Tibial artery (tissue), 4 donors: ENCODE measurements at regions not wholly inside any gene's neighbourhood (a gene's known extent, or its start where the extent isn't known, plus 50 kb on each side); places are given as distances from the start of the nearest gene placed in this dataset.

Experiments used
- DNase-seq, 2 donors: peaks; one replicate each; pipeline ENCODE4 v3.0.0-alpha.2; 2019
- H3K27ac ChIP-seq, 2 donors: fragments of 200-600 bp; sonication (generic) in 1 of 2; 1 replicate in 1 of 2; 2 replicates in 1 of 2; pipeline ENCODE4 v1.5.1; 2018 to 2019; ENCODE audit warnings: mild to moderate bottlenecking in 1 of 2
- H3K27me3 ChIP-seq, 2 donors: fragments of 200-600 bp; sonication (generic) in 1 of 2; one replicate each; pipeline versions ENCODE4 v1.5.1 to v1.6.0; 2016 to 2019
- H3K36me3 ChIP-seq, 3 donors: fragments of 200-600 bp; sonication (generic) in 2 of 3; one replicate each; pipeline ENCODE4 v1.5.1; 2016 to 2019; ENCODE audit warnings: mild to moderate bottlenecking in 2 of 3
- H3K4me1 ChIP-seq, 4 donors: fragments of 200-600 bp; sonication (generic) in 2 of 4; 1 replicate in 3 of 4; 2 replicates in 1 of 4; pipeline ENCODE4 v1.5.1; 2016 to 2019
- H3K4me3 ChIP-seq, 2 donors: fragments of 200-600 bp; sonication (generic) in 1 of 2; 1 replicate in 1 of 2; 2 replicates in 1 of 2; pipeline ENCODE4 v1.5.1; 2018 to 2019; ENCODE audit warnings: mild to moderate bottlenecking in 2 of 2
- H3K9me3 ChIP-seq, 3 donors: fragments of 200-600 bp; sonication (generic) in 1 of 3; one replicate each; pipeline ENCODE4 v1.5.1; 2016 to 2019
- CTCF ChIP-seq, 2 experiments: fragments of 200-600 bp in 1 of 2; fragments of 450-650 bp in 1 of 2; IDR thresholded peaks; one replicate each; pipeline ENCODE4 v1.5.1; 2017 to 2019; ENCODE audit warnings: antibody characterized with exemption in 2 of 2, mild to moderate bottlenecking in 1 of 2, moderate library complexity in 1 of 2
- intact Hi-C: fragments of 100-400 bp; cut with DNase I; formaldehyde crosslinking; loops from one replicate; pipeline ENCODE4 v1.15.0; 2023; ENCODE audit warnings: low total_unique reads

GRCh38 chr9:73095425-73095824 lies 56.2 kb upstream of the ANXA1 start:
- TF ChIP-seq CTCF (IDR thresholded peaks at IDR 0.05): no peak
- Histone ChIP-seq H3K9me3 (no peaks in the 10 kb centered on the region), H3K27me3 (no peaks in the 10 kb centered on the region)

GRCh38 chr9:73093740-73094379 lies 57.8 kb upstream of the ANXA1 start:
- H3K4me3 ChIP-seq: peak overlapping the region; percentile 28 to 37
- intact Hi-C loops: no loop called here
- no peaks in the 10 kb centered on the region for H3K36me3 ChIP-seq
- no peak for TF ChIP-seq CTCF (IDR thresholded peaks at IDR 0.05)
- H3K4me1 ChIP-seq: peaks cover 0 to 18% (median 0%) of the 10 kb centered on the region in 4 donors
- no peaks in the 10 kb centered on the region for H3K27me3 ChIP-seq
- peak overlapping the region; percentile 31 to 47 for H3K27ac ChIP-seq
- no peaks in the 10 kb centered on the region for H3K9me3 ChIP-seq
- DNase-seq: no peak

More at GRCh38 chr9:73095425-73095824, 56.2 kb upstream of the ANXA1 start:
- H3K36me3 ChIP-seq: no peaks in the 10 kb centered on the region
- DNase-seq: no peak
- intact Hi-C loops: no loop called here
- H3K4me1 ChIP-seq: peaks cover 0 to 18% (median 0%) of the 10 kb centered on the region in 4 donors
- H3K27ac ChIP-seq: no peak overlapping the region
- H3K4me3 ChIP-seq: no peak overlapping the region

- intact Hi-C loops: no loop called here
- peak overlapping the region in 1 of 2 donors; percentile 37 for H3K4me3 ChIP-seq
- H3K27ac ChIP-seq: peak overlapping the region; percentile 31 to 47
Measured at GRCh38 chr9:73093016-73093739, 58.5 kb upstream of the ANXA1 start.

GRCh38 chr9:73091909-73092308 lies 59.8 kb upstream of the ANXA1 start:
- Histone ChIP-seq H3K4me3 (no peak overlapping the region), H3K27ac (no peak overlapping the region), H3K9me3 (no peaks in the 10 kb centered on the region), H3K4me1 (peaks cover 0 to 18% (median 0%) of the 10 kb centered on the region in 4 donors), H3K36me3 (no peaks in the 10 kb centered on the region), H3K27me3 (no peaks in the 10 kb centered on the region)
- DNase-seq: no peak
- intact Hi-C loops: no loop called here
- TF ChIP-seq CTCF (IDR thresholded peaks at IDR 0.05): no peak

More at GRCh38 chr9:73093016-73093739, 58.5 kb upstream of the ANXA1 start:
- Histone ChIP-seq H3K4me1 (peaks cover 0 to 18% (median 0%) of the 10 kb centered on the region in 4 donors), H3K36me3 (no peaks in the 10 kb centered on the region), H3K9me3 (no peaks in the 10 kb centered on the region), H3K27me3 (no peaks in the 10 kb centered on the region)
- DNase-seq: no peak
- TF ChIP-seq CTCF (IDR thresholded peaks at IDR 0.05): no peak

GRCh38 chr9:73090214-73090613 lies 61.5 kb upstream of the ANXA1 start:
- H3K36me3 ChIP-seq: no peaks in the 10 kb centered on the region
- H3K27ac ChIP-seq: no peak overlapping the region
- no peak overlapping the region for H3K4me3 ChIP-seq
- DNase-seq: no peak
- intact Hi-C loops: no loop called here
- peaks cover 0 to 18% (median 0%) of the 10 kb centered on the region in 4 donors for H3K4me1 ChIP-seq
- TF ChIP-seq CTCF (IDR thresholded peaks at IDR 0.05): no peak
- H3K27me3 ChIP-seq: no peaks in the 10 kb centered on the region
- no peaks in the 10 kb centered on the region for H3K9me3 ChIP-seq
